K562 (cell line): ENCODE measurements at regions not wholly inside any gene's neighbourhood (a gene's known extent, or its start where the extent isn't known, plus 50 kb on each side); places are given as distances from the start of the nearest gene placed in this dataset.

Source experiments
- ATAC-seq: fragments of 200-7000 bp; cut with Tn5 transposase; 3 replicates; pipeline ENCODE4 v1.9.1; 2020; ENCODE audit warnings: moderate library complexity
- BruUV-seq: library from RNA; stranded (reverse); fragments of 400-500 nt; replicated peaks from 2 replicates; lab custom pipeline; 2021; lab: Mats Ljungman, UMichigan
- CTCF ChIA-PET: fragments of 300-600 bp; formaldehyde crosslinking; extraction: SDS; loops from one replicate; lab custom pipeline; 2021; ENCODE audit warnings: low intra/inter-chr PET ratio; lab: Yijun Ruan, JAX
- POLR2A ChIA-PET: fragments of 300-600, 350-650 bp; sonication (Branson Sonifier 250); formaldehyde crosslinking; extraction: SDS; loops from one replicate; lab custom pipeline; 2021; ENCODE audit warnings: antibody characterized with exemption, inconsistent platforms; lab: Yijun Ruan, JAX
- DNase-seq, 4 experiments: peaks; one replicate each; pipeline versions ENCODE4 v3.0.0 to v3.0.0-alpha.2; 2011 to 2018; ENCODE audit warnings: low spot score in 3 of 4, mixed read lengths in 3 of 4; ENCODE audit errors: extremely low read depth in 1 of 4
- FAIRE-seq: peaks from 2 replicates; lab custom pipeline; 2011; peaks lifted over from hg19 to GRCh38; lab: Jason Lieb, UNC
- H2AFZ ChIP-seq: 2 replicates; pipeline ENCODE4 v1.6.0; 2011; ENCODE audit warnings: low read depth, low read length, control low read depth, inconsistent platforms
- H3K27ac ChIP-seq: fragments of 200-600 bp; 3 replicates; pipeline ENCODE4 v1.8.0; 2011; ENCODE audit warnings: low read depth, mild to moderate bottlenecking, control low read depth, inconsistent platforms, low read length, moderate library complexity, mixed read lengths; ENCODE audit errors: extremely low read depth
- H3K27me3 ChIP-seq, 2 experiments: fragments of 300-600 bp in 1 of 2; 2 replicates in 1 of 2; 3 replicates in 1 of 2; pipeline versions ENCODE4 v1.6.0 to v1.8.0; 2011; ENCODE audit warnings: inconsistent platforms in 2 of 2, low read length in 2 of 2, mild to moderate bottlenecking in 1 of 2, mixed read lengths in 1 of 2, moderate library complexity in 1 of 2; ENCODE audit not compliant: control insufficient read depth in 2 of 2, insufficient read depth in 2 of 2
- H3K36me3 ChIP-seq: fragments of 300-600 bp; 3 replicates; pipeline ENCODE4 v1.8.0; 2011; ENCODE audit warnings: mild to moderate bottlenecking, low read length, inconsistent platforms; ENCODE audit not compliant: control insufficient read depth, insufficient read depth
- H3K4me1 ChIP-seq, 2 experiments: fragments of 200-600 bp in 1 of 2; replicated peaks in 1 of 2; 2 replicates in 1 of 2; 3 replicates in 1 of 2; pipeline versions ENCODE4 v1.5.1 to v1.8.0; 2011; ENCODE audit warnings: inconsistent platforms in 2 of 2, low read length in 2 of 2, mild to moderate bottlenecking in 1 of 2, mixed read lengths in 1 of 2, moderate library complexity in 1 of 2; ENCODE audit not compliant: control insufficient read depth in 2 of 2, insufficient read depth in 2 of 2
- H3K4me2 ChIP-seq: 2 replicates; pipeline ENCODE4 v1.6.1; 2011; ENCODE audit warnings: low read length, control low read depth, inconsistent platforms, mixed read lengths; ENCODE audit not compliant: insufficient read depth
- H3K4me3 ChIP-seq: fragments of 200-600 bp; sonication (generic), shearing (Covaris generic); 2 replicates; pipeline ENCODE4 v1.5.1; 2016; ENCODE audit warnings: control low read depth, inconsistent platforms
- H3K79me2 ChIP-seq: fragments of 200-600 bp; 3 replicates; pipeline ENCODE4 v1.8.0; 2011; ENCODE audit warnings: low read length, inconsistent platforms; ENCODE audit not compliant: control insufficient read depth, insufficient read depth
- H3K9ac ChIP-seq, 2 experiments: 2 replicates each; pipeline versions ENCODE4 v1.6.0 to v1.6.1; 2011; ENCODE audit warnings: low read depth in 2 of 2, low read length in 2 of 2, control low read depth in 1 of 2, inconsistent platforms in 1 of 2, mild to moderate bottlenecking in 1 of 2, mixed read lengths in 1 of 2; ENCODE audit not compliant: insufficient read depth in 1 of 2
- H3K9me1 ChIP-seq: one replicate; pipeline ENCODE4 v1.6.0; 2011; ENCODE audit warnings: inconsistent platforms, mild to moderate bottlenecking, low read length, moderate library complexity; ENCODE audit not compliant: control insufficient read depth, insufficient read depth
- H3K9me3 ChIP-seq: replicated peaks from 2 replicates; pipeline ENCODE4 v1.5.1; 2011; ENCODE audit warnings: low read depth, low read length, inconsistent platforms; ENCODE audit not compliant: control insufficient read depth, insufficient read depth
- H4K20me1 ChIP-seq: replicated peaks from 2 replicates; pipeline ENCODE4 v1.6.1; 2011; ENCODE audit warnings: low read length, inconsistent platforms, mixed read lengths; ENCODE audit not compliant: control insufficient read depth, insufficient read depth
- E4F1 ChIP-seq: fragments of 250-450 bp; sonication (Bioruptor Pico); IDR thresholded peaks from 2 replicates; pipeline ENCODE4 v1.5.0; 2021; ENCODE audit warnings: mild to moderate bottlenecking, borderline replicate concordance
- ILK ChIP-seq: fragments of 450-650 bp; IDR thresholded peaks from 2 replicates; pipeline ENCODE4 v1.6.1; 2016; ENCODE audit warnings: missing genetic modification characterization, low read depth, mild to moderate bottlenecking, missing compliant biosample characterization, moderate library complexity, borderline replicate concordance
- KDM2B ChIP-seq: fragments of 250-450 bp; sonication (Bioruptor Pico); IDR thresholded peaks from 2 replicates; pipeline ENCODE4 v1.8.0; 2021; ENCODE audit warnings: mild to moderate bottlenecking, moderate library complexity
- MBD2 ChIP-seq: sonication (generic); IDR thresholded peaks from 2 replicates; pipeline ENCODE4 v1.6.1; 2016; ENCODE audit warnings: low read depth, borderline replicate concordance
- MCM2 ChIP-seq: fragments of 450-650 bp; IDR thresholded peaks from 2 replicates; pipeline ENCODE4 v1.6.1; 2017; ENCODE audit warnings: low read depth, mild to moderate bottlenecking
- MITF ChIP-seq: IDR thresholded peaks from 2 replicates; pipeline ENCODE4 v1.6.1; 2014; ENCODE audit warnings: antibody characterized with exemption
- RNF2 ChIP-seq: sonication (generic); IDR thresholded peaks from 2 replicates; pipeline ENCODE4 v1.6.1; 2016
- SIX5 ChIP-seq, 2 experiments: IDR thresholded peaks; 2 replicates each; pipeline ENCODE4 v1.6.1; 2011; ENCODE audit warnings: low read length in 2 of 2, borderline replicate concordance in 1 of 2, low read depth in 1 of 2, mild to moderate bottlenecking in 1 of 2, moderate library complexity in 1 of 2; ENCODE audit not compliant: insufficient read depth in 1 of 2
- TARDBP ChIP-seq: fragments of 450-650 bp; IDR thresholded peaks from 2 replicates; pipeline ENCODE4 v1.6.1; 2016
- THRA ChIP-seq: fragments of 450-650 bp; IDR thresholded peaks from 2 replicates; pipeline ENCODE4 v1.6.1; 2017; ENCODE audit warnings: mild to moderate bottlenecking, moderate library complexity
- XRCC3 ChIP-seq: fragments of 450-650 bp; IDR thresholded peaks from 2 replicates; pipeline ENCODE4 v1.6.1; 2017; ENCODE audit warnings: mild to moderate bottlenecking, moderate library complexity
- ZBTB8A ChIP-seq: fragments of 450-650 bp; IDR thresholded peaks from 2 replicates; pipeline ENCODE4 v1.6.1; 2018; ENCODE audit warnings: mild to moderate bottlenecking, moderate library complexity; ENCODE audit not compliant: partially characterized antibody
- ZFP30 ChIP-seq: fragments of 250-450 bp; sonication (Bioruptor Pico); IDR thresholded peaks from 2 replicates; pipeline ENCODE4 v1.8.0; 2022; ENCODE audit warnings: moderate library complexity, mild to moderate bottlenecking, inconsistent platforms, borderline replicate concordance
- ZNF224 ChIP-seq: sonication (generic); formaldehyde crosslinking; IDR thresholded peaks from 2 replicates; pipeline ENCODE4 v1.8.0; 2022; ENCODE audit warnings: mild to moderate bottlenecking, missing genetic modification reagents
- ZNF311 ChIP-seq: fragments of 250-450 bp; sonication (Bioruptor Pico); IDR thresholded peaks from 2 replicates; pipeline ENCODE4 v1.4.0; 2020; ENCODE audit warnings: mild to moderate bottlenecking, moderate library complexity
- WGBS: fragments of 100-300 bp; shearing (Covaris generic); methylation state at CpG from one replicate; pipeline ENCODE4 v1.1.6; 2016; ENCODE audit warnings: low coverage, mixed read lengths; ENCODE audit not compliant: insufficient coverage; ENCODE audit errors: missing lambda C conversion rate; 5-methylcytosine and 5-hydroxymethylcytosine counted together
- in situ Hi-C: fragments of 300-500 bp; cut with MboI; formaldehyde crosslinking; loops from 4 replicates; pipeline ENCODE4 v1.15.0; 2018; ENCODE audit warnings: inconsistent platforms, mixed read lengths
- intact Hi-C: fragments of 100-400 bp; cut with micrococcal nuclease; formaldehyde crosslinking; loops from 2 replicates; pipeline ENCODE4 v1.14.2; 2022
- TF ChIP-seq, protein P1 (sequence below): sonication (generic); formaldehyde crosslinking; IDR thresholded peaks from 2 replicates; pipeline ENCODE4 v1.8.0; 2023; ENCODE audit warnings: mild to moderate bottlenecking, missing genetic modification reagents

DNA sequence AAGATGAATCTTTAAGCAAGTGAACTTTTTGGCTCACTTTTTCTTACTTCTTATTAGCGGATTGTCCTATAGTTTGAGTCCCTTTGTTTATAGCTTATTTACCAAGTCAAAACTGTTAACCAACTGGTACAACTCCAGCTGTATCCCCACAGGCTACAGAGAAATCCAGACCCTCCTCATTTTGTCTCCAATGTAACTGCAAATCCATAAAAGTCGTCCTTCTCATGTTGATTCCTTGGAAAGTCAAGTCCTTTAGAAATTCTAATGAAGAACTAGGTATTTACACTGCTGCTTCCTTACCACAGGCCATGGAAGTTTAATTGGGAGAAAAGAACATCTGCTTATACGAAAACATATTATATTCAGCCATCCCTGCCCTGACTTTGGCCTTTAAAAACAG lies 729.1 kb upstream of the NRSN1 start:
- Histone ChIP-seq H3K4me2 (no peak overlapping the region), H3K9ac (no peak overlapping the region), H3K36me3 (no peaks in the 10 kb centered on the region), H3K27me3 (no peaks in the 10 kb centered on the region), H3K79me2 (no peaks in the 10 kb centered on the region), H2AFZ (no peak overlapping the region), H3K9me3 (peaks cover 2% of the 10 kb centered on the region), H3K4me3 (no peak overlapping the region), H3K9me1 (no peaks in the 10 kb centered on the region), H3K4me1 (no peaks in the 10 kb centered on the region), H4K20me1 (no peaks in the 10 kb centered on the region), H3K27ac (no peak overlapping the region)
- DNase-seq (no peak), ATAC-seq (no peak), FAIRE-seq (no peak)
- POLR2A ChIA-PET: no interaction called here
- TF ChIP-seq ZNF224 (CRISPR knock-in tag) (no peak), TARDBP (no peak), ZFP30 (CRISPR knock-in tag) (no peak), XRCC3 (no peak), MITF (no peak), E4F1 (CRISPR knock-in tag) (no peak), ZNF311 (CRISPR knock-in tag) (no peak), THRA (no peak), ZBTB8A (no peak), SIX5 (IDR thresholded peaks at IDR 0.05; ENCODE audit: borderline replicate concordance in 1 of 2, insufficient read depth in 1 of 2, low read depth in 1 of 2, low read length in 2 of 2) (no peak), KDM2B (CRISPR knock-in tag) (no peak), ILK (tag) (no peak), RNF2 (no peak), MBD2 (no peak), MCM2 (no peak)
- TF ChIP-seq, protein P1, sequence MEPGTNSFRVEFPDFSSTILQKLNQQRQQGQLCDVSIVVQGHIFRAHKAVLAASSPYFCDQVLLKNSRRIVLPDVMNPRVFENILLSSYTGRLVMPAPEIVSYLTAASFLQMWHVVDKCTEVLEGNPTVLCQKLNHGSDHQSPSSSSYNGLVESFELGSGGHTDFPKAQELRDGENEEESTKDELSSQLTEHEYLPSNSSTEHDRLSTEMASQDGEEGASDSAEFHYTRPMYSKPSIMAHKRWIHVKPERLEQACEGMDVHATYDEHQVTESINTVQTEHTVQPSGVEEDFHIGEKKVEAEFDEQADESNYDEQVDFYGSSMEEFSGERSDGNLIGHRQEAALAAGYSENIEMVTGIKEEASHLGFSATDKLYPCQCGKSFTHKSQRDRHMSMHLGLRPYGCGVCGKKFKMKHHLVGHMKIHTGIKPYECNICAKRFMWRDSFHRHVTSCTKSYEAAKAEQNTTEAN (CRISPR knock-in tag): no peak
- no TSS peak for BruUV-seq
- intact Hi-C loops (no loop called here), in situ Hi-C loops (no loop called here)
- CTCF ChIA-PET: no interaction called here
- 0% methylated on average over 3 of the region's 3 CpGs for WGBS
